ENCODE measurements at regions not wholly inside any gene's neighbourhood (a gene's known extent, or its start where the extent isn't known, plus 50 kb on each side); places are given as distances from the start of the nearest gene placed in this dataset.

DNA sequence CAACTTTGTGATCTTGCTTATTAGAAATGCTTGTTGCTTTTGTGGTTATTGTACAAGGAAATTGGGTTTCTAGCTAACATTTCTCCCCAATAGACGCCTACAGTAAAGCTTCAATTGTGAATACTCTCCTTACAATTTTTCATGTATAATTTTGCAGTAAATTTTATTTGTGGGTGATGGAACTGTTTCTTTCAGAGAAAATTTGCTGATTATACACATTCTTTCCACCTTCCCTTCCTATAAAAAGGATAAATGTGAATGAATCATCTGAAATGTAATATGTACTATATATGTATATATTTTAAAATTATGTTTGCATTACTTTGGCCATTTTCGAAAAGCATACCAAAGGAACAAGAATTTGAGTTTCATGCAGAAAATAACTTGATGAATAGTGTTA is 162.7 kb upstream of the CRBN start:
- TF ChIP-seq POLR2A (IDR thresholded peaks at IDR 0.05) (no peak), POLR2AphosphoS5 (IDR thresholded peaks at IDR 0.05) (no peak), EP300 (IDR thresholded peaks at IDR 0.05) (no peak)
- TF ChIP-seq, protein P1, sequence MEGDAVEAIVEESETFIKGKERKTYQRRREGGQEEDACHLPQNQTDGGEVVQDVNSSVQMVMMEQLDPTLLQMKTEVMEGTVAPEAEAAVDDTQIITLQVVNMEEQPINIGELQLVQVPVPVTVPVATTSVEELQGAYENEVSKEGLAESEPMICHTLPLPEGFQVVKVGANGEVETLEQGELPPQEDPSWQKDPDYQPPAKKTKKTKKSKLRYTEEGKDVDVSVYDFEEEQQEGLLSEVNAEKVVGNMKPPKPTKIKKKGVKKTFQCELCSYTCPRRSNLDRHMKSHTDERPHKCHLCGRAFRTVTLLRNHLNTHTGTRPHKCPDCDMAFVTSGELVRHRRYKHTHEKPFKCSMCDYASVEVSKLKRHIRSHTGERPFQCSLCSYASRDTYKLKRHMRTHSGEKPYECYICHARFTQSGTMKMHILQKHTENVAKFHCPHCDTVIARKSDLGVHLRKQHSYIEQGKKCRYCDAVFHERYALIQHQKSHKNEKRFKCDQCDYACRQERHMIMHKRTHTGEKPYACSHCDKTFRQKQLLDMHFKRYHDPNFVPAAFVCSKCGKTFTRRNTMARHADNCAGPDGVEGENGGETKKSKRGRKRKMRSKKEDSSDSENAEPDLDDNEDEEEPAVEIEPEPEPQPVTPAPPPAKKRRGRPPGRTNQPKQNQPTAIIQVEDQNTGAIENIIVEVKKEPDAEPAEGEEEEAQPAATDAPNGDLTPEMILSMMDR (IDR thresholded peaks at IDR 0.05): no peak
- H3K9me3 ChIP-seq: no peaks in the 10 kb centered on the region
- 82 to 84% methylated on average over 2 of the region's 2 CpGs for WGBS, 2 donors
- H3K27ac ChIP-seq: no peak overlapping the region
- intact Hi-C loops (cut with DNase I): no loop called here
- H3K27me3 ChIP-seq: no peaks in the 10 kb centered on the region
- no peaks in the 10 kb centered on the region for H3K36me3 ChIP-seq
- no peak for DNase-seq
- no peak overlapping the region for H3K4me3 ChIP-seq
- H3K4me1 ChIP-seq: no peaks in the 10 kb centered on the region

DNA sequence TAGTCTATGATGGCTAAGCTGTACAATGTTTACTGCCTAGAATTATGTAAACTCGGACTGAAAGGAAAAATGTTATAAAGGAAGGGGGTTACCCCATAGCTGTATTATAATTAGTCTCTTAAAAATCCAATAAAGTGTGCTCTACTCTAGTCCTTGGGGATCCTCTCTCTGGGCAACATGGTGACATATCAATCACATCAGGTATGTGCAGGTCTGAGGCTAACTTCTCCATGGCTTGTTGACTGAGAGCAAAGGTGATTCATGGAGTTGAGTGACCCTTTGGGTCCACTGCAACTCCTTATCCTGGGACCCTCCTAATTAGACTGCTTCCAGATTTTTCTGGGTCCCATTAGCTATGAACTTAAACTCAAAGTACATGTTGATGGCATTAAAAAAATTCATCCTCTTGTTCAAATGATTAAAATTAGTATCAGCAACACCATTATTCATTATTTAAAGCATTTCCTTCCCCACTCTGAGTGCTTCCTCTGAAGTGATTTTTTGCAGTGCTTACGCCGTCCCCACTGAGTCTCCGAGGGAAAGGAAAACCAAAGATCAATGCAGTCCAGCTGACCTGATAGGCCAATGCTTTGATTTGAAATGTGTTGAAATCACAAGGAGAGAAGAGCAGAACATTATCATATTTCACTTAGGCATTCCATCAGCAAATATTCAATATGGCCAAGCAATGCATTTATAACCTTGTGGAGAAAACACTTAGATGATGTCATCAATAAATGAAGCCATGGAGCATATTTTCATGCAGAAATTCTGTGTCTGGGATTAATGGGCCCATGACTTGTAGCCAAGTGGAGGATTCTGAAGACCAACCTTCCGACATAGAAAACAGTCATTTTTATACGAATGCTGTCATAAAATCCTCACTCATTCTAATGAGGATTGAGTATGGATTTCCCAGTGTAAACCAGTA is 161.7 kb upstream of the CRBN start:
- intact Hi-C loops (cut with DNase I): no loop called here
- 81 to 88% methylated on average over 6 of the region's 6 CpGs for WGBS, 2 donors
- no peaks in the 10 kb centered on the region for H3K36me3 ChIP-seq
- no peaks in the 10 kb centered on the region for H3K27me3 ChIP-seq
- H3K27ac ChIP-seq: no peak overlapping the region
- H3K4me3 ChIP-seq: no peak overlapping the region
- no peaks in the 10 kb centered on the region for H3K9me3 ChIP-seq
- TF ChIP-seq, protein P1 (IDR thresholded peaks at IDR 0.05): no peak
- TF ChIP-seq EP300 (IDR thresholded peaks at IDR 0.05) (no peak), POLR2AphosphoS5 (IDR thresholded peaks at IDR 0.05) (no peak), POLR2A (IDR thresholded peaks at IDR 0.05) (no peak)
- no peak for DNase-seq
- H3K4me1 ChIP-seq: no peaks in the 10 kb centered on the region

- Histone ChIP-seq H3K9me3 (no peaks in the 10 kb centered on the region), H3K4me3 (no peak overlapping the region), H3K27me3 (no peaks in the 10 kb centered on the region), H3K4me1 (no peaks in the 10 kb centered on the region), H3K27ac (no peak overlapping the region), H3K36me3 (no peaks in the 10 kb centered on the region)
- TF ChIP-seq POLR2A (IDR thresholded peaks at IDR 0.05) (no peak), EP300 (IDR thresholded peaks at IDR 0.05) (no peak), POLR2AphosphoS5 (IDR thresholded peaks at IDR 0.05) (no peak)
- TF ChIP-seq, protein P1 (IDR thresholded peaks at IDR 0.05): no peak
- 82 to 87% methylated on average over 4 of the region's 4 CpGs for WGBS, 2 donors
- no peak for DNase-seq
- intact Hi-C loops (cut with DNase I): no loop called here
These were observed 161.0 kb upstream of the CRBN start for GRCh38 chr3:3340526-3340925.

DNA sequence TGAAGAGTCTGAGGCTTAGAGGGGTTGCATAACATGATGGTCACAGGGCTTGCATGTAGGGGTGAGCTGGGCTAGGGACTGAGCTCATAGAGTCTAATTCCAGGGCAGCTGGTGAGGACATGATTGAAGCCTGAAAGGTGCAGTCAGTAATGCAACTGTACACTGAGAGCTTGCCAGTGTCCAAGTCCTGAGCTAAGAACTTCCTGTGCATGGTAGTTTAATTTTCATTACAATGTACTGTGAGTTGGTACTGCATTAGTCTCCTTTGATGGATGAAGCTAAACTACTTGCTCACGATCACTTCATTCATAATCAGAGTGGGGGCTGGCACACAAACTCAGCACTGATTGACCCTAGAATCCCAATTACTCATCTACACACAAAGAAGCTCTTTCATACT is 156.4 kb upstream of the CRBN start:
- intact Hi-C loops (cut with DNase I): no loop called here
- Histone ChIP-seq H3K4me1 (no peaks in the 10 kb centered on the region), H3K36me3 (no peaks in the 10 kb centered on the region), H3K27me3 (no peaks in the 10 kb centered on the region), H3K4me3 (no peak overlapping the region), H3K27ac (no peak overlapping the region), H3K9me3 (no peaks in the 10 kb centered on the region)
- 89 to 91% methylated on average over 1 of the region's 1 CpG for WGBS, 2 donors
- no peak for DNase-seq
- no peak for TF ChIP-seq POLR2AphosphoS5 (IDR thresholded peaks at IDR 0.05)
- TF ChIP-seq, protein P1 (IDR thresholded peaks at IDR 0.05): no peak
- TF ChIP-seq POLR2A (IDR thresholded peaks at IDR 0.05): no peak
- TF ChIP-seq EP300 (IDR thresholded peaks at IDR 0.05): no peak
